GM18502 (cell line): ENCODE measurements at regions not wholly inside any gene's neighbourhood (a gene's known extent, or its start where the extent isn't known, plus 50 kb on each side); places are given as distances from the start of the nearest gene placed in this dataset.

Experiments
- ATAC-seq: cut with Tn5 transposase; IDR thresholded peaks from one replicate; pipeline ENCODE4 v1.9.1; 2021; ENCODE audit warnings: mild to moderate bottlenecking; ENCODE audit not compliant: unreplicated experiment, poor library complexity

GRCh38 chr5:158178535-158178934 lies 319.6 kb upstream of the CLINT1 start:
- no peak for ATAC-seq

- no peak for ATAC-seq
These were observed 318.2 kb upstream of the CLINT1 start for GRCh38 chr5:158177146-158177545.

GRCh38 chr5:158175934-158176481 lies 317.1 kb upstream of the CLINT1 start:
- no peak for ATAC-seq

GRCh38 chr5:158174918-158175851 lies 316.2 kb upstream of the CLINT1 start:
- peak; percentile 53 for ATAC-seq

GRCh38 chr5:158174026-158174425 lies 315.1 kb upstream of the CLINT1 start:
- no peak for ATAC-seq

- no peak for ATAC-seq
These were observed 313.1 kb upstream of the CLINT1 start for GRCh38 chr5:158172005-158172404.

- no peak for ATAC-seq
These were observed 311.6 kb upstream of the CLINT1 start for GRCh38 chr5:158170534-158170933.

GRCh38 chr5:158170060-158170459 lies 311.1 kb upstream of the CLINT1 start:
- no peak for ATAC-seq

GRCh38 chr5:158166424-158166823 lies 307.5 kb upstream of the CLINT1 start:
- ATAC-seq, result no peak

GRCh38 chr5:158165647-158166046 lies 306.7 kb upstream of the CLINT1 start:
- ATAC-seq, result no peak

GRCh38 chr5:158164296-158165047 lies 305.5 kb upstream of the CLINT1 start:
- no peak for ATAC-seq

GRCh38 chr5:158163451-158164295 lies 304.7 kb upstream of the CLINT1 start:
- no peak for ATAC-seq

GRCh38 chr5:158162479-158163034 lies 303.6 kb upstream of the CLINT1 start:
- no peak for ATAC-seq

- no peak for ATAC-seq
These were observed 303.1 kb upstream of the CLINT1 start for GRCh38 chr5:158162026-158162425.

- no peak for ATAC-seq
These were observed 300.7 kb upstream of the CLINT1 start for GRCh38 chr5:158159621-158160020.

GRCh38 chr5:158155811-158156505 lies 297.0 kb upstream of the CLINT1 start:
- ATAC-seq, result no peak

GRCh38 chr5:158155067-158155466 lies 296.1 kb upstream of the CLINT1 start:
- no peak for ATAC-seq

GRCh38 chr5:158154226-158155005 lies 295.5 kb upstream of the CLINT1 start:
- no peak for ATAC-seq

- ATAC-seq, result no peak
These were observed 294.6 kb upstream of the CLINT1 start for GRCh38 chr5:158153508-158153907.
